HG03469 (cell line): ENCODE measurements at regions not wholly inside any gene's neighbourhood (a gene's known extent, or its start where the extent isn't known, plus 50 kb on each side); places are given as distances from the start of the nearest gene placed in this dataset.

ENCODE experiments used
- ATAC-seq: cut with Tn5 transposase; IDR thresholded peaks from one replicate; pipeline ENCODE4 v1.9.1; 2021; ENCODE audit warnings: mild to moderate bottlenecking, moderate library complexity, moderate number of reproducible peaks; ENCODE audit not compliant: unreplicated experiment

- ATAC-seq: no peak
These were observed 375.2 kb upstream of the ANO5 start for GRCh38 chr11:21817696-21818095.

GRCh38 chr11:21820176-21820575 is 372.7 kb upstream of the ANO5 start:
- ATAC-seq: no peak

DNA sequence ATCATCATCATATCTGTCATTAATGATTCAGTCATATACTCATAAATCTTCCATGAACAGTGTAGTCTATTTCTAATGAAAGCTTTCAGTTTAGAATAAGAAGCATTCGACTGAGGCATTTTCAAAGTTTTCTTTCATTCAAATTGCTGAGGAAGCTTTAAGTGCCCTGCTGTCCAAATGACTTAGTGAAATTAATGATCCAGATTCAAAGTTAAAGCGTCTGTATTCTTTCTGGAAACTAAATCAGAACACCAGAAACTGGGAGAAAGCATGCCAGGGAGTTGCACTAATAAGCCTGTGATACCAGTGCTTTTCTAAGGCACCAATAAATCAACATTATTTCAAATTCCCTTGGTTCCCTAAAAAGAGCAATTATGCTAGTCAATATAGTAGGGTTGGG is 367.8 kb upstream of the ANO5 start:
- ATAC-seq: no peak

GRCh38 chr11:21838427-21838826 is 354.5 kb upstream of the ANO5 start:
- ATAC-seq: no peak

- ATAC-seq: no peak
These were observed 353.1 kb upstream of the ANO5 start for GRCh38 chr11:21839796-21840195.

DNA sequence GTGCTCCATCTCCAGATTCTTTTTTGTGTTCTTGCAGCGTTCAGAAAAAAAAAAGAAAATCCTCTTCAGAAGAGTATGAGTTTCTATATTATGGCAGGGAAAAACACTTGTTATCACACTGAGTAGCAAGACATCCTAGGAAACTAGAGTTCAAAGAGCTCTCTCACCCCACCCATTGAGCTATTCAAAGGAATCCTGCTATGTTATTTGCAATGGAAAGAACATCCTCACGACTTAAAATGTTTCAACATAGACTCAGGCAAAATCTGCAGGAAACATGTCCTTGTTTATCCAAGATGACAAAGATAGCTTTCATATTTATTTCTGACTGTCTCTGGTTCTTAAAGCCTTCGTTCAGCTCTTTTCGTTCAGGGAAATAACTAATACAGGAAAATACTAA is 331.6 kb upstream of the ANO5 start:
- ATAC-seq: no peak

DNA sequence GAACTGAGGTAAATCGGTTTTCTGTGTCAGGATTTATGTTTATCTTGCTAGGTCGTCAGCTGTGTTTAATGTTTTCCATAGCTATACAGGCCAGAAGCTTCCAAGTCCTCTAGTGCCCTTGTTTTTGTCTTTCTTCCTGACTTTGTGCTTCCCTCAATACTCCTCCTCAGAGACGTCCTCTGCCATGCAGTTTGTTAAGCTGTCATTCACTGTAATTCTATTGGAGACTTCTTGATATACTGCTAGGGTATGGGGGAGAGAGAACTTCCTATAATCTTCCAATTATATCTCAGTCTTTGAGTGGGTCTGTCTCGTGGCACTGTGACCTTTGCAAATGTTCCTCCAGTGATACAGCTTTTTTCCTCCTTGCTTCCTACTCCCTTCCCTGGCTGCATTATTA is 327.3 kb upstream of the ANO5 start:
- ATAC-seq: no peak

DNA sequence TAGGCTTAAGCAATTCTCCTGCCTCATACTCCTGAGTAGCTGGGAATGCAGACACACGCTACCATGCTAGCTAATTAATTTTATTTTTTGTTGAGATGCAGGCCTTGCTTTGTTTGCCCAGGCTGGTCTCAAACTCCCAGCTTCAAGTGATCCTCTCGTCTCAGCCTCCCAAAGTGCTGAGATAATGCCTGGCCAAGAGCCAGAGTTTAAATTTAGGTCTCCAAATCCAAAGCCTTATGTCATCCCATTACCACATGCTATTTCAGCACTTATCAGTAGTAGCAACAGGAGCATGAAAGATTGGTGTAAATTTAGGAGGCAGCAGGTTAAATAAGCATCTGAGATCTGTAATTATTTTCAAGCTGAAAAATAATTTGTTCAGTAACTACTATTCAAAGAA is 326.1 kb upstream of the ANO5 start:
- ATAC-seq: no peak

DNA sequence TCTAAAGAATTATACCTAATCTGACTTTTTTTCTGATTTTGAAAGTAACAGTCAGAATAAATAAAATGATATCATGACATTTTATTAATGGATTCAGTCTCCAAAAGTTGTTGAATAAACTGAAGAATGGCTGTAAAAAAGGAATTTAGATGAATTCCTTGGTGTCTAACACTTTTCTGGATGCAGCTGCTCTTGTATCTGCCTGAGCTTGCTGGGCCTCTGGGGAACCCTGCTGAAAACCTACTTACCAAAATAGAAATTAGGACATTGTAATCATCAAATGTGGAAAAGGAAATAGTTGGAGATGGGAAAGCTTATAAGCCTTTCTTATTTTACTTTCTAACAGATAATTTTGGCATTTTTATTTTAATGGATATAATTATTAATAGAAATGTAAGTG is 315.7 kb upstream of the ANO5 start:
- no peak for ATAC-seq

GRCh38 chr11:21883354-21883753 is 309.5 kb upstream of the ANO5 start:
- ATAC-seq: no peak

DNA sequence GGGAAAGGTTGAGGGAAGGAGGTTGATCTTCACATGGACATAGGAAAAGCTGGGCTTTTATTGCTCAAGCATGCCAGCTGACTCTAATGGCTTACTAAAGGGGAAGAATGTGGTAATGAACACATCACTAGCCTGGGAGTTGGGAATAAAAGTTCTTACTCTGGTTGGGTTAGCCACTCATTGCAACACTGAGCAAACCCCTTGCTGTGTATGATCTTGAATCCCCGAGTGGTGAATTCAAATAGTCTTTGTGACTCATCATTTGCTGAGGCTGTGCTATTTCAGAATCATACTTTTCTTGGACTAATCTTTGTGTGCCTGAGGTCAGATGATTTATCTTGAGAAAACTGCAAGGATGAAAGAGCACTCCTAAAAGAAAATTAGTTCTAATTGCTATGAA is 304.1 kb upstream of the ANO5 start:
- ATAC-seq: no peak

- no peak for ATAC-seq
These were observed 299.9 kb upstream of the ANO5 start for GRCh38 chr11:21892736-21893564.

- no peak for ATAC-seq
These were observed 299.4 kb upstream of the ANO5 start for GRCh38 chr11:21893565-21893867.

GRCh38 chr11:21894492-21894891 is 298.4 kb upstream of the ANO5 start:
- ATAC-seq: no peak

DNA sequence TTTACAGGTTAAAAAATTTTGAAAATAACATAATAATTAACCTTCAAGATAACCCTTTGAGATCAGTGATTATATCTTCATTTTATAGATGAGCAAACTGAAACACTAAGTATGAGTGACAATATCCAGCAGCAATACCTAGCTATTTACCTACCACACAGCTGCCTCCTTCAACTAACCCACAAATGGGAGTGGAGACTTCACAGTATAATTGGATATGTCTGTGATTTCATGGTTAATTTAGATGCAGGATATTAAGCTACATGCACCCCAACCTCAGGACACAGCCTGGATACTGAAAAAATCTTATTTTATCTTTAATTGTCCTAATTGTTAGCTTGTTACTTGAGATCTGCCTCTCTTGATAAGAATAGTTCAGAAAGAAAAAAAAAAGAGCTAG is 297.2 kb upstream of the ANO5 start:
- ATAC-seq: no peak

DNA sequence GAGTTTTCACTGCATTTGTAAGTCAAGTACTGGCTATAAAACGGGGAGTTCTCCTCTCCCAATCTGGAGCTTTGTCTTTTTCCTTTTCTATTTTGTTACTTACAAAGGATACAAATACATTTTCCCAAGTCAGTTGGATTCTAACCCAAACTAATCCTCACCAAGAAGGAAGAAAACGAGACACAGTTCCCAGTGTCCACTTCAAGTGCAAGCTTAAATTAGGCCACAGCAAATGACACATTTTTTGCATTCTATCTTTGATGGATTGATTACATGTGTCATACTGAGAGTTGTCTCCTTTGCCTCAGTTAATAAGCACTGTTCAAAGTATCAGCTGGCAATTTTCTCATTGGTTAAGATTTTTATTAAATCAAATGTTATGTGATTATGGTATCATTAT is 296.7 kb upstream of the ANO5 start:
- no peak for ATAC-seq

DNA sequence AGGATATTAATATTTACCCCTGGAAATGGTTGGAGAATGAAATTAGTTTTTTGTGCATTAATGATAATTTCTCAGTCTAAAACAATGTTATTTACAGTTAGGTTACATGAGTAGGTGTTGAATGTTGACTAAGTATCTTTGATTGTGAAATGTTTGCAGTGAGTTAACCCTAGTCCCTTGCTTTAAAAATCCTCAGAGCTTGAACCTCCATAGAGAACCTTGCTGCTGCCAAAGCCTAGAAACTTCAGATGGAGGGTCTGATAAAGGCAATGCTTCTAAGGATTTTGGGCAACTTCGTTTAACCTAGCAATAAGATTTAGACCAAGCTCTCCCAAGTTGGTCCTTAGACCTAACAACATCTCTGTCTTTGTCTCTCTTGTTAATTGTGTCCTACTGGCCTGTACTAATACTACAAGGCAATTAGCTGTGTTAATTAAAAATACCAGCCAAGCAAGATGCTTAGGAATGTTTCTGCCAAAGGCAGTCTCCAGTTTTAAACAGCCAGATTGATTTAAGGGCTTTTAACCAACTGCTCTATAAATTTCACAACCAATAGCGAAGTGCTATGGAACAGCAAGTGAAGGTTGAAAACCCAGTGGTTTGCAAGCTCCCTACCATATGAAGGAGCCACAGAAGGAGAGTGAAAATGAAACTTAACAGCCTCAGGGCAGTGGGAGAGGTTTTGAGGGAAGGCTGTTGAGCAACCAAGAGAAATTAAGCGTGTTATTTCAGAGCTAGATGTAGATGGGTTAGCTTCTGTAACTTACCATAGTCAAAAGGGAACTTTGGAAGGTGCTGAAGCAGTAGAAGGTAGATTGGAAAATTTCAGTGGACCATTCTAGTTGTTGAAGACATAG is 295.9 kb upstream of the ANO5 start:
- no peak for ATAC-seq

- ATAC-seq: no peak
These were observed 295.1 kb upstream of the ANO5 start for GRCh38 chr11:21897752-21898151.

- no peak for ATAC-seq
These were observed 284.7 kb upstream of the ANO5 start for GRCh38 chr11:21908211-21908610.

DNA sequence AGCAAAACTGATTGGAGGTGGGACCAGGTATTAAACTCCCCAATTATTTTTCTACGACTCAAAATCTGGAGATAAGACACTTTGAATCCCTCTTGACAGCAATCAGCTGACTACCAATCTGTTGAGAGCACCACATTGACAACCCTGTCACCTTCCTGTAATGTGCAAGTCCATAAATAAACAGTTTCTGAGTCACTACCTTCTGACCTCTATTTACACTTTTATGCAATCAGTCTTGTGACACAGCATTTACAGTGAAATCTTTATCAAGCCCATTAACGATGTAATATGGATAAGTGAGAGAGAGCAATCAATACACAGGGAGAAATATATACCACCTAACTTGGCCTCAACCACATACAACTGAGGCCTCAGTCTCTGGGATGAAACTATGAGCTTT is 283.7 kb upstream of the ANO5 start:
- ATAC-seq: no peak

DNA sequence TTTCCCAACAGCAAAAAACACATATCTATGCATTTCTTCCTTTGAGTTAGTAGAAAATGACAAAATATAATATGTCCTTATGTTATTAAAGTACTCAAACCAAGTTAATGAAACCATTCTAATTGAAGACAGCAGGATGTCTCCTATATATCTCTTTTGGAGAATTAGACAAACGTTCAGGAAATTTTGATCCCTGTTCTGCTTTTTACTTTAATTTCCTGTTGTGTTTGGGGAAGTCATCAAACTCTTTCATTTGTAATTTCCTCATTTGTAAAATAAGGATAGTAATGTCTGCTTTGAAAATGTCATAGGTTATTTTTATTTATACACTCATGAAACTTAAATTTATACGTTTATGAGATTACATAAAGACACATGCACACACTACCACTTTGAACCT is 281.8 kb upstream of the ANO5 start:
- no peak for ATAC-seq

DNA sequence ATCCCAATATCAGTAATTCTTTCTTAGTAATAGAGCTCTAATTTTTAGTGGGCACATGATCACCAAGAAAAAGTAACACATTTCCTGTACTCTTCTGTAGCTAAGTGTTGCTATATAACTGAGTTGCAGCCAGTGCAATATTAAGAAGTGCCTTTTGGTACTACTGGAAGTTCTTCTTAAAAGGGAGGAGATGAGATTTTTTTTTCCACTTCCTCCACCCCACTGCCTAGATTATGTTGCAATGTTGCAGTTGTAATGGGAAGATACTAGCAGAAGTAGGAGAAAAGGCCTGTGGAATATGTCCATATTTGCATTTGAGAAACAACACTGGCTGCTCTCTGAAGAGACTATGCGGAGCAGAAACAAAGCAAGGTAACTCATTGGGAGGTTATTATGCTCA is 280.6 kb upstream of the ANO5 start:
- no peak for ATAC-seq
